Transverse colon (tissue), 4 donors: ENCODE measurements at regions not wholly inside any gene's neighbourhood (a gene's known extent, or its start where the extent isn't known, plus 50 kb on each side); places are given as distances from the start of the nearest gene placed in this dataset.
A peak's percentile ranks its signal among the peaks of the same experiment; 100 is the strongest.

Experiments
- DNase-seq: peaks from one replicate; pipeline ENCODE4 v3.0.0-alpha.2; 2019
- H3K27ac ChIP-seq, 4 donors: fragments of 200-600 bp; sonication (generic); 2 replicates each; pipeline ENCODE4 v1.5.1; 2016 to 2018; ENCODE audit warnings: inconsistent platforms in 4 of 4
- H3K27me3 ChIP-seq: fragments of 200-600 bp; sonication (generic); 2 replicates; pipeline ENCODE4 v1.5.1; 2017; ENCODE audit warnings: inconsistent platforms
- H3K36me3 ChIP-seq, 4 donors: fragments of 200-600 bp; sonication (generic); 2 replicates each; pipeline ENCODE4 v1.5.1; 2017 to 2019; ENCODE audit warnings: inconsistent platforms in 4 of 4
- H3K4me1 ChIP-seq, 4 donors: fragments of 200-600 bp; sonication (generic); 2 replicates each; pipeline ENCODE4 v1.5.1; 2017 to 2020; ENCODE audit warnings: inconsistent platforms in 4 of 4
- H3K4me3 ChIP-seq, 4 donors: fragments of 200-600 bp; sonication (generic); 1 replicate in 1 of 4; 2 replicates in 3 of 4; pipeline versions ENCODE4 v1.5.1 to v1.6.1; 2017 to 2019; ENCODE audit warnings: inconsistent platforms in 4 of 4
- H3K9me3 ChIP-seq, 2 donors: fragments of 200-600 bp; sonication (generic); 2 replicates each; pipeline ENCODE4 v1.5.1; 2017 to 2019; ENCODE audit warnings: inconsistent platforms in 2 of 2
- EP300 ChIP-seq: sonication (generic); formaldehyde crosslinking; IDR thresholded peaks from one replicate; pipeline ENCODE4 v1.6.1; 2017; ENCODE audit warnings: antibody characterized with exemption, low read depth
- POLR2A ChIP-seq: fragments of 450-650 bp; IDR thresholded peaks from one replicate; pipeline ENCODE4 v1.6.1; 2016; ENCODE audit warnings: antibody characterized with exemption, mild to moderate bottlenecking, moderate library complexity
- POLR2AphosphoS5 ChIP-seq, 3 donors: sonication (generic); formaldehyde crosslinking; IDR thresholded peaks; one replicate each; pipeline ENCODE4 v1.6.1; 2016; ENCODE audit warnings: antibody characterized with exemption in 3 of 3
- WGBS, 2 donors: methylation state at CpG; one replicate each; pipeline ENCODE4 v1.1.5; 2018; ENCODE audit warnings: low coverage in 1 of 2; 5-methylcytosine and 5-hydroxymethylcytosine counted together
- in situ Hi-C, 4 donors: fragments of 200-750 bp; cut with MboI; loops; one replicate each; pipeline versions ENCODE4 v1.15.0 to v1.15.1; 2017; ENCODE audit warnings: low sequenced_read_pairs in 3 of 4, low pct_ligation_motif_present in 1 of 4, low pct_unique_long_range_greater_than_20kb in 1 of 4
- intact Hi-C: fragments of 100-400 bp; cut with DNase I; formaldehyde crosslinking; loops from one replicate; pipeline ENCODE4 v1.15.1; 2023; ENCODE audit warnings: low total_unique reads
- TF ChIP-seq, protein P1 (sequence below), 5 experiments: fragments of 200-600 bp in 3 of 5; fragments of 450-650 bp in 2 of 5; sonication (generic) in 3 of 5; IDR thresholded peaks; 1 replicate in 2 of 5; 2 replicates in 3 of 5; pipeline ENCODE4 v1.5.1; 2016 to 2017; ENCODE audit warnings: antibody characterized with exemption in 5 of 5, inconsistent platforms in 3 of 5, mild to moderate bottlenecking in 2 of 5, moderate library complexity in 1 of 5

- Histone ChIP-seq H3K27ac (peak overlapping the region; percentile 29 to 66 (median 48)), H3K4me3 (no peak overlapping the region), H3K36me3 (no peaks in the 10 kb centered on the region), H3K4me1 (peaks cover 0 to 23% (median 6%) of the 10 kb centered on the region in 4 donors), H3K9me3 (no peaks in the 10 kb centered on the region), H3K27me3 (no peaks in the 10 kb centered on the region)
- in situ Hi-C loops (no loop called here), intact Hi-C loops (no loop called here)
- TF ChIP-seq POLR2AphosphoS5 (IDR thresholded peaks at IDR 0.05) (peak; percentile 64 to 87 (median 78)), EP300 (peak; percentile 29), POLR2A (no peak)
- TF ChIP-seq, protein P1, sequence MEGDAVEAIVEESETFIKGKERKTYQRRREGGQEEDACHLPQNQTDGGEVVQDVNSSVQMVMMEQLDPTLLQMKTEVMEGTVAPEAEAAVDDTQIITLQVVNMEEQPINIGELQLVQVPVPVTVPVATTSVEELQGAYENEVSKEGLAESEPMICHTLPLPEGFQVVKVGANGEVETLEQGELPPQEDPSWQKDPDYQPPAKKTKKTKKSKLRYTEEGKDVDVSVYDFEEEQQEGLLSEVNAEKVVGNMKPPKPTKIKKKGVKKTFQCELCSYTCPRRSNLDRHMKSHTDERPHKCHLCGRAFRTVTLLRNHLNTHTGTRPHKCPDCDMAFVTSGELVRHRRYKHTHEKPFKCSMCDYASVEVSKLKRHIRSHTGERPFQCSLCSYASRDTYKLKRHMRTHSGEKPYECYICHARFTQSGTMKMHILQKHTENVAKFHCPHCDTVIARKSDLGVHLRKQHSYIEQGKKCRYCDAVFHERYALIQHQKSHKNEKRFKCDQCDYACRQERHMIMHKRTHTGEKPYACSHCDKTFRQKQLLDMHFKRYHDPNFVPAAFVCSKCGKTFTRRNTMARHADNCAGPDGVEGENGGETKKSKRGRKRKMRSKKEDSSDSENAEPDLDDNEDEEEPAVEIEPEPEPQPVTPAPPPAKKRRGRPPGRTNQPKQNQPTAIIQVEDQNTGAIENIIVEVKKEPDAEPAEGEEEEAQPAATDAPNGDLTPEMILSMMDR (IDR thresholded peaks at IDR 0.05), result no peak
- 54 to 66% methylated on average over 5 to 6 of the region's 6 CpGs for WGBS, 2 donors
- DNase-seq, result no peak
Measured at GRCh38 chr1:221097479-221098281, 218.4 kb downstream of the HLX start.

GRCh38 chr1:221098471-221099405 is 219.5 kb downstream of the HLX start:
- 60 to 76% methylated on average over 6 to 10 of the region's 10 CpGs for WGBS, 2 donors
- peak overlapping the region; percentile 29 to 66 (median 48) for H3K27ac ChIP-seq
- TF ChIP-seq POLR2AphosphoS5 (IDR thresholded peaks at IDR 0.05) (no peak), EP300 (no peak), POLR2A (no peak)
- TF ChIP-seq, protein P1 (IDR thresholded peaks at IDR 0.05), result no peak
- no peak overlapping the region for H3K4me3 ChIP-seq
- intact Hi-C loops (no loop called here), in situ Hi-C loops (no loop called here)
- no peaks in the 10 kb centered on the region for H3K36me3 ChIP-seq
- H3K27me3 ChIP-seq, result no peaks in the 10 kb centered on the region
- no peaks in the 10 kb centered on the region for H3K9me3 ChIP-seq
- H3K4me1 ChIP-seq, result peaks cover 0 to 23% (median 6%) of the 10 kb centered on the region in 4 donors
- no peak for DNase-seq

- Histone ChIP-seq H3K27ac (peak overlapping the region in 3 of 4 donors; percentile 26 to 59 (median 47)), H3K4me1 (peaks cover 0 to 19% (median 6%) of the 10 kb centered on the region in 4 donors), H3K9me3 (no peaks in the 10 kb centered on the region), H3K36me3 (no peaks in the 10 kb centered on the region), H3K4me3 (no peak overlapping the region), H3K27me3 (no peaks in the 10 kb centered on the region)
- TF ChIP-seq POLR2AphosphoS5 (IDR thresholded peaks at IDR 0.05) (no peak), EP300 (no peak), POLR2A (no peak)
- TF ChIP-seq, protein P1 (IDR thresholded peaks at IDR 0.05), result no peak
- intact Hi-C loops (no loop called here), in situ Hi-C loops (no loop called here)
- DNase-seq, result no peak
- WGBS, 2 donors, result 78 to 82% methylated on average over 12 of the region's 12 CpGs
Measured at GRCh38 chr1:221099747-221100595, 220.7 kb downstream of the HLX start.
